CD8-positive, alpha-beta memory T cell (primary cell): ENCODE measurements at regions not wholly inside any gene's neighbourhood (a gene's known extent, or its start where the extent isn't known, plus 50 kb on each side); places are given as distances from the start of the nearest gene placed in this dataset.
A peak's percentile ranks its signal among the peaks of the same experiment; 100 is the strongest.

ENCODE experiments used
- CTCF ChIA-PET: fragments of 350-600 bp; sonication (Branson Sonifier 250); formaldehyde crosslinking; loops from one replicate; lab custom pipeline; 2021; ENCODE audit warnings: antibody characterized with exemption; lab: Charles Lee
- POLR2A ChIA-PET: fragments of 350-600 bp; sonication (Branson Sonifier 250); formaldehyde crosslinking; loops from one replicate; lab custom pipeline; 2021; ENCODE audit warnings: antibody characterized with exemption; lab: Charles Lee
- DNase-seq, 5 donors: peaks; one replicate each; pipeline versions ENCODE4 v3.0.0 to v3.0.0-alpha.2; 2020 to 2022; ENCODE audit warnings: mixed read lengths in 1 of 5
- H3K27ac ChIP-seq: one replicate; pipeline ENCODE4 v1.7.0; 2013; ENCODE audit warnings: low read depth, mild to moderate bottlenecking, low read length, moderate library complexity
- H3K27me3 ChIP-seq: 2 replicates; pipeline ENCODE4 v1.7.0; 2013; ENCODE audit warnings: low read length, mild to moderate bottlenecking; ENCODE audit not compliant: insufficient read depth, poor library complexity, severe bottlenecking
- H3K36me3 ChIP-seq: 2 replicates; pipeline ENCODE4 v1.7.0; 2013; ENCODE audit warnings: mild to moderate bottlenecking, low read length, moderate library complexity; ENCODE audit not compliant: insufficient read depth
- H3K4me1 ChIP-seq: 2 replicates; pipeline ENCODE4 v1.7.0; 2013; ENCODE audit warnings: mild to moderate bottlenecking, low read length, moderate library complexity; ENCODE audit not compliant: insufficient read depth
- H3K4me3 ChIP-seq: 2 replicates; pipeline ENCODE4 v1.7.0; 2013; ENCODE audit warnings: mild to moderate bottlenecking, low read length
- H3K9me3 ChIP-seq: 2 replicates; pipeline ENCODE4 v1.7.0; 2013; ENCODE audit warnings: mild to moderate bottlenecking, low read length
- H3K27ac Mint-ChIP-seq, 8 donors: one replicate each; pipeline ENCODE4 v1.8.0; 2020 to 2021; ENCODE audit warnings: mixed read lengths in 8 of 8, mild to moderate bottlenecking in 6 of 8, inconsistent platforms in 3 of 8, moderate library complexity in 3 of 8
- H3K27me3 Mint-ChIP-seq, 2 donors: one replicate each; pipeline ENCODE4 v1.8.0; 2020 to 2021; ENCODE audit warnings: mixed read lengths in 2 of 2, mild to moderate bottlenecking in 1 of 2, moderate library complexity in 1 of 2
- H3K36me3 Mint-ChIP-seq, 3 donors: one replicate each; pipeline ENCODE4 v1.8.0; 2020 to 2021; ENCODE audit warnings: mixed read lengths in 3 of 3, inconsistent platforms in 1 of 3, mild to moderate bottlenecking in 1 of 3
- H3K4me1 Mint-ChIP-seq, 3 donors: one replicate each; pipeline ENCODE4 v1.8.0; 2020 to 2021; ENCODE audit warnings: mixed read lengths in 3 of 3, inconsistent platforms in 1 of 3, mild to moderate bottlenecking in 1 of 3
- H3K4me3 Mint-ChIP-seq, 7 donors: one replicate each; pipeline ENCODE4 v1.8.0; 2020 to 2021; ENCODE audit warnings: mixed read lengths in 7 of 7, mild to moderate bottlenecking in 6 of 7, moderate library complexity in 4 of 7, inconsistent platforms in 2 of 7
- H3K9me3 Mint-ChIP-seq, 5 donors: one replicate each; pipeline ENCODE4 v1.8.0; 2020 to 2022; ENCODE audit warnings: mixed read lengths in 5 of 5, mild to moderate bottlenecking in 3 of 5, moderate library complexity in 2 of 5, inconsistent platforms in 1 of 5

DNA sequence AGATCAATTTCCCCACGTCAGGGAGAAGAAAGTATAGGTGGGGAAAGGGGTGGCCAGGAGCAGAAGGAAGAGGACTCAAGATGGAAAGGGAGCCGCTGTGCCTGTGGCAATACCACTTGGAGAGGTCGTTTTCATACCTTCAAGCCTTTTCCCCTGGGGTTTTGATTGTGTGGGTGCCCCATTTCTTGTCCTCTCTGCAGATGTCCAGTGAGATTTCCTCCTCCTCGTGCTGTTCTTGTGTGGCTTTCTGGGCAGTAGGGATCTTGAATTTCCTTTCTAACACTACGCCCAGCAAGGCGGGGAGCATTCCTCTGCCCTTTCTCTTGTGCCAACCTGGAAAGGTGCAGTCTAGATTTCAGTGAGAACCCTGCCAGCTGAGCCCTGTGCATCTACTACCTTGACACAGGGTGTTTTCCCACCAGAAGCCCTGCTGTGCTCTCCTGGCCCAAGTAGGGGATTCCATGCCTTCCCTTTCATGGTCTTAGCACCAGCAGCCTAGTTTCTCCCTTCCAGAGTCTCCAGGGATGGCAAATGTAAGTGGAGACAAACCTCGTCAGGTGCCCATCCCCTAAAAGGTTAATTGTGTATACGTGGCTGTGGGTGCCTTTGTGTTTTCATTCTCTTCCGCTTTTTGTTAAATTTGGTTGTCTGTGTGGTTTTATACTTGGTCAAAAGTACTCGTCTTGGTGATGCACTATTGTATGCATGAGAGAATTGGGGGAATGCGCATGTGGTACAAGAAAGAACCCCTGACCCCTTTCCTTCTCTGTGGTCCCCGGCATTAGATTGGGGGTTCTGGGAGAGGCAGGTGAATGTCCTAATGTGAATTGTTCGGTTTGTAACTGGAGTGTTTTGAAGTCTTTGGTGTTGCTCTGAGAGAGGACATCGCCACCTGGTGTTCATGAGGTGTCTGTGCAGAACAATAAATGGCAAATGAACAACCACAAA, 71.4 kb upstream of the MPEG1 start:
- no peaks in the 10 kb centered on the region for H3K36me3 Mint-ChIP-seq
- peaks cover 4 to 51% of the 10 kb centered on the region in 2 donors for H3K27me3 Mint-ChIP-seq
- CTCF ChIA-PET, result no interaction called here
- no peaks in the 10 kb centered on the region for H3K9me3 Mint-ChIP-seq
- H3K27ac Mint-ChIP-seq, result peak overlapping the region in 4 of 8 donors; percentile 28 to 61 (median 32)
- POLR2A ChIA-PET, result no interaction called here
- H3K4me3 Mint-ChIP-seq, result peak overlapping the region in 6 of 7 donors; percentile 59 to 83 (median 67)
- Histone ChIP-seq H3K27ac (no peak overlapping the region), H3K27me3 (no peaks in the 10 kb centered on the region), H3K4me3 (peak overlapping the region; percentile 43), H3K36me3 (no peaks in the 10 kb centered on the region), H3K4me1 (peaks cover 11% of the 10 kb centered on the region), H3K9me3 (no peaks in the 10 kb centered on the region)
- DNase-seq, result peak in 4 of 5 donors; percentile 8 to 61 (median 48)
- peaks cover 9 to 17% (median 14%) of the 10 kb centered on the region in 3 donors for H3K4me1 Mint-ChIP-seq

DNA sequence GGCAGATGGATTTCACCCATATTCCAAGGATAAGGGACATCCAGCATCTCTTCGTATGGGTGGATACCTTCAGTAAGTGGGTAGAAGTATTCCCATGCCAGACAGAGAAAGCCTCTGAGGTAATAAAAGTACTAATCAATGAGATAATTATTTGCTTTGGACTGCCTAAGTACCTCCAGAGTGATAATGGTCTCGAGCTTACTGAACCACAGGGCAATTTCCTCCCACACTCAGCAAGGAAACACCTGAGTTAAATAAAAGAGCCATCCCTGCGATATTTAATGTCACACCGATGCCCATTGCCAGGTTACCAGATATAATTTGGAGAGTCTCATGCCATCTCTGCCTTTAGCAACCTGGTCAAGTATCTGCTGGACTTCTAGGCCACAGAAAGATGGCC, 70.6 kb upstream of the MPEG1 start:
- no peak overlapping the region for H3K27ac Mint-ChIP-seq
- Histone ChIP-seq H3K27me3 (no peaks in the 10 kb centered on the region), H3K4me1 (peaks cover 11% of the 10 kb centered on the region), H3K27ac (no peak overlapping the region), H3K4me3 (no peak overlapping the region), H3K36me3 (no peaks in the 10 kb centered on the region), H3K9me3 (no peaks in the 10 kb centered on the region)
- no peaks in the 10 kb centered on the region for H3K36me3 Mint-ChIP-seq
- H3K9me3 Mint-ChIP-seq, result no peaks in the 10 kb centered on the region
- ChIA-PET POLR2A (interaction anchor here (0.8 kb wide), 1 partner anchor 10 kb away, joined by 4 read pairs; no protein-coding TSS in a partner anchor), CTCF (interaction anchor here (1.1 kb wide), 1 partner anchor 111 kb away, joined by 5 read pairs; the partner anchor contains the start of gene DTX4)
- no peak for DNase-seq
- H3K4me1 Mint-ChIP-seq, result peaks cover 9 to 17% (median 14%) of the 10 kb centered on the region in 3 donors
- H3K4me3 Mint-ChIP-seq, result peak overlapping the region in 1 of 7 donors; percentile 28
- H3K27me3 Mint-ChIP-seq, result peaks cover 3 to 43% of the 10 kb centered on the region in 2 donors

DNA sequence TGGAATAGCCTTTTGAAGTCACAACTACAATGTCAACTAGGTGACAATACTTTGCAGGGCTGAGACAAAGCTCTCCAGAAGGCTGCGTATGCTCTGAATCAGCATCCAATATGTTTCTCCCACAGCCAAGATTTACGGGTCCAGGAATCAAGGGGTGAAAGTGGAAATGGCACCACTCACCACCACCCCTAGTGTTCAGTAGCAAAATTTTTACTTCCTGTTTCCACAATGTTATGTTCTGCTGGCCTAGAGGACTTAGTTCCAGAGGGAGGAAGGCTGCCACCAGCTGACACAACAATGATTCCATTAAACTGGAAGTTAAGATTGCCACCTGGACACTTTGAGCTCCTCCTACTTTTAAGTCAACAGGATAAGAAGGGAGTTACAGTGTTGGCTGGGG, 68.5 kb upstream of the MPEG1 start:
- peaks cover 0 to 1% (median 0%) of the 10 kb centered on the region in 3 donors for H3K36me3 Mint-ChIP-seq
- H3K36me3 ChIP-seq, result no peaks in the 10 kb centered on the region
- CTCF ChIA-PET, result interaction anchor here (1.3 kb wide), 1 partner anchor 95 kb away, joined by 3 read pairs; no protein-coding TSS in a partner anchor
- no peak for DNase-seq
- POLR2A ChIA-PET, result no interaction called here
- no peak overlapping the region for H3K4me3 Mint-ChIP-seq
- H3K4me3 ChIP-seq, result no peak overlapping the region
- H3K27me3 Mint-ChIP-seq, result peaks cover 0 to 25% of the 10 kb centered on the region in 2 donors
- peaks cover 11% of the 10 kb centered on the region for H3K4me1 ChIP-seq
- no peak overlapping the region for H3K27ac Mint-ChIP-seq
- H3K27ac ChIP-seq, result no peak overlapping the region
- H3K27me3 ChIP-seq, result no peaks in the 10 kb centered on the region
- no peaks in the 10 kb centered on the region for H3K9me3 ChIP-seq
- H3K4me1 Mint-ChIP-seq, result peaks cover 9 to 17% (median 14%) of the 10 kb centered on the region in 3 donors
- H3K9me3 Mint-ChIP-seq, result no peaks in the 10 kb centered on the region

DNA sequence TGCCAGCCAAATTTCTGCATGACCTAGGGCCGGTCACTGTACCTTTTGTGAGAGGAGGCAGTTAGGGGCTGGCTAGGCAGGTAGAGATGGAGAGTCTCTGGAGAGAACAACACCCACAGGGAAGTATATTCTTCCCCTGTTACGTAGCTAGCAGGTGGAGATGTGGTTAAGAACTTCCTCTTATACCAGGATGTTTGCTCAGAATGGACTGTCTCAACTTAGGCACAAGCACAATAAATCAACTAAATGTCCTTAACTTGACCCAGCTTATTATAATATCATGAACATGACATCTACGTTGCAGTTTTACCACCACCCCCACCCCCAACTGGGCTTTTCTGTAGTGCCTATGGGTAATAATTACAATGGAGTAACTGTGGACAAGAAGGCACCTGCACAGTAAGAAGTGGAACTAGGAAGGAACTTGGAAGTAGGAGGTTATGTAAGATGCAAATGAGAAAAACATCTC, 60.7 kb upstream of the MPEG1 start:
- H3K4me3 Mint-ChIP-seq, result peak overlapping the region in 2 of 7 donors; percentile 3 to 38
- Histone ChIP-seq H3K36me3 (no peaks in the 10 kb centered on the region), H3K4me3 (no peak overlapping the region), H3K27ac (no peak overlapping the region), H3K9me3 (no peaks in the 10 kb centered on the region), H3K4me1 (peaks cover 19% of the 10 kb centered on the region), H3K27me3 (no peaks in the 10 kb centered on the region)
- peaks cover 0 to 1% (median 0%) of the 10 kb centered on the region in 3 donors for H3K36me3 Mint-ChIP-seq
- ChIA-PET POLR2A (interaction anchor here (0.7 kb wide), 1 partner anchor 9 kb away, joined by 4 read pairs; no protein-coding TSS in a partner anchor), CTCF (no interaction called here)
- peaks cover 0 to 2% of the 10 kb centered on the region in 2 donors for H3K27me3 Mint-ChIP-seq
- peaks cover 16 to 26% (median 23%) of the 10 kb centered on the region in 3 donors for H3K4me1 Mint-ChIP-seq
- peak overlapping the region in 4 of 8 donors; percentile 46 to 78 (median 51) for H3K27ac Mint-ChIP-seq
- peak in 1 of 5 donors; percentile 7 for DNase-seq
- peaks cover 0 to 4% (median 0%) of the 10 kb centered on the region in 5 donors for H3K9me3 Mint-ChIP-seq

DNA sequence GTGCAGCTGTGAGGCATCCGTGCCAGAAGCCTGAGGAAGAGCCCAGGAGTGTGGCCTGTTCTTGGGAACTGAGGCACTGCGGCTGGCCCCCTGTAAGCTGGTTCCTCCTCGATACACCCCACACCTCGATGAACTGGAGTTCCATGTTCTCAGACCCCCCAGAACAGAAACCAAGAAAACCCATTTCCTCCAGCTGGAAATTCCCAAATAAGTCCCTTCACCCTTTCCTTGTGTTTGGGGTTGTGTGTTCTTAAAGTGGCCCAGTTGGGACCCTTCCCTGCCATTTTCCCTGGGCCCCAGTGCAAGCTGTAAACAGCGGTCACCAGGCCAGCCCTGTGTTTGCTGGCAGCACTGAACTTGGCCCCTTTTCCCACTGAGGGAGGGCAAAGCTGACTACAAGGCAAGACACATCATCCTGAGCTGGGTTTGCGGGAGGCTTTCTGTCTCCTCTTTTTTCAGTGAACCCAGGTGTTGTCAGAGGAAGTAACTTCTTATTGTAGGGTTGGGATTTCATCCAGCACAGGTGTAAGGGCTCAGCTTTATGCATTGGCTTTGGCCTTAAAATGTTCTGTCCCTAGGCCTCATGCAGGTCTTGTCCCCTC, 60.1 kb upstream of the MPEG1 start:
- H3K9me3 Mint-ChIP-seq, result peaks cover 0 to 4% (median 0%) of the 10 kb centered on the region in 5 donors
- H3K36me3 ChIP-seq, result no peaks in the 10 kb centered on the region
- ChIA-PET CTCF (no interaction called here), POLR2A (interaction anchor here (0.7 kb wide), 1 partner anchor 10 kb away, joined by 4 read pairs; no protein-coding TSS in a partner anchor)
- H3K4me1 ChIP-seq, result peaks cover 19% of the 10 kb centered on the region
- H3K9me3 ChIP-seq, result no peaks in the 10 kb centered on the region
- H3K4me1 Mint-ChIP-seq, result peaks cover 16 to 26% (median 23%) of the 10 kb centered on the region in 3 donors
- H3K27ac ChIP-seq, result no peak overlapping the region
- H3K27ac Mint-ChIP-seq, result peak overlapping the region in 4 of 8 donors; percentile 46 to 78 (median 51)
- DNase-seq, result no peak
- H3K36me3 Mint-ChIP-seq, result no peaks in the 10 kb centered on the region
- H3K27me3 ChIP-seq, result no peaks in the 10 kb centered on the region
- no peak overlapping the region for H3K4me3 ChIP-seq
- H3K27me3 Mint-ChIP-seq, result peaks cover 0 to 2% of the 10 kb centered on the region in 2 donors
- peak overlapping the region in 2 of 7 donors; percentile 3 to 38 for H3K4me3 Mint-ChIP-seq

- no peaks in the 10 kb centered on the region for H3K36me3 Mint-ChIP-seq
- Histone ChIP-seq H3K4me1 (peaks cover 19% of the 10 kb centered on the region), H3K9me3 (no peaks in the 10 kb centered on the region), H3K27ac (no peak overlapping the region), H3K36me3 (no peaks in the 10 kb centered on the region), H3K4me3 (no peak overlapping the region), H3K27me3 (no peaks in the 10 kb centered on the region)
- peak overlapping the region in 1 of 8 donors; percentile 40 for H3K27ac Mint-ChIP-seq
- H3K4me1 Mint-ChIP-seq, result peaks cover 16 to 26% (median 23%) of the 10 kb centered on the region in 3 donors
- CTCF ChIA-PET, result no interaction called here
- DNase-seq, result no peak
- POLR2A ChIA-PET, result no interaction called here
- no peak overlapping the region for H3K4me3 Mint-ChIP-seq
- peaks cover 0 to 4% (median 0%) of the 10 kb centered on the region in 5 donors for H3K9me3 Mint-ChIP-seq
- H3K27me3 Mint-ChIP-seq, result peaks cover 0 to 2% of the 10 kb centered on the region in 2 donors
Observed at GRCh38 chr11:59271811-59272327, 59.1 kb upstream of the MPEG1 start.

DNA sequence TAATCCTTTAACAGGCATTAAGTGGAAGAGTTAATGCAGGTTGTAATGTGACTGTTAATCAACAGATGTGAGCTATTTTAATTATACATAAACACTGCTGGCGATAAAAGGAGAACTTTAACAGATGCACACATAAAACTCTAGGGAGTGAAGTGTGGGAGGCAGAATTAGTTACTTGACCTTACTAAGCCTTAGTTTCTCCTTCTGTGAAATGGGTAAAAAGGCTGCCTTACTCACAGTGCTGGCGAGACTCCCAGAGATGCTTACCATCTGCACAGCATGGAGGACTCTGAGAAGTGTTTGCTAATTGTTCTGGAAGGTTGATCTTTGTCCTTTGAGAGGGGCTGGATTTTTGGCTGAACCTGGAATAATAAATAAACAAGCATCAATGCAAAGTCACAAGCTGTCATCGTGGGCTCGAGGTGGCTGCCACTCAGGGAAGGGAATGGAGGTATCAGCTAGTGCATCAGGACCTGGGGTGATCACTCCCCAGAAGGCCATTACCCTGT, 58.6 kb upstream of the MPEG1 start:
- Mint-ChIP-seq H3K36me3 (no peaks in the 10 kb centered on the region), H3K9me3 (peaks cover 0 to 4% (median 0%) of the 10 kb centered on the region in 5 donors), H3K4me3 (no peak overlapping the region), H3K4me1 (peaks cover 16 to 26% (median 23%) of the 10 kb centered on the region in 3 donors), H3K27ac (no peak overlapping the region), H3K27me3 (peaks cover 0 to 2% of the 10 kb centered on the region in 2 donors)
- Histone ChIP-seq H3K9me3 (no peaks in the 10 kb centered on the region), H3K4me3 (no peak overlapping the region), H3K27me3 (no peaks in the 10 kb centered on the region), H3K36me3 (no peaks in the 10 kb centered on the region), H3K27ac (no peak overlapping the region), H3K4me1 (peaks cover 19% of the 10 kb centered on the region)
- no peak for DNase-seq
- POLR2A ChIA-PET, result no interaction called here
- CTCF ChIA-PET, result no interaction called here
